ENCODE measurements at regions not wholly inside any gene's neighbourhood (a gene's known extent, or its start where the extent isn't known, plus 50 kb on each side); places are given as distances from the start of the nearest gene placed in this dataset.

- Histone ChIP-seq H3K4me1 (ENCODE audit: control insufficient read depth in 5 of 5, insufficient read depth in 5 of 5, low read length in 5 of 5) (no peaks in the 10 kb centered on the region), H3K9me3 (ENCODE audit: control insufficient read depth in 5 of 5, low read length in 5 of 5) (peaks cover 0 to 13% (median 5%) of the 10 kb centered on the region in 5 donors), H3K27me3 (ENCODE audit: control insufficient read depth in 5 of 5, insufficient read depth in 4 of 5, low read length in 5 of 5) (no peaks in the 10 kb centered on the region), H3K27ac (ENCODE audit: low read depth, low read length) (no peak overlapping the region), H3K36me3 (ENCODE audit: control insufficient read depth in 5 of 5, insufficient read depth in 5 of 5, low read length in 5 of 5) (no peaks in the 10 kb centered on the region), H3K4me3 (ENCODE audit: low read depth in 1 of 5, low read length in 5 of 5) (no peak overlapping the region), H3K9ac (ENCODE audit: low read length in 5 of 5) (no peak overlapping the region)
These were observed 152.3 kb downstream of the KCNE4 start for GRCh38 chr2:223203971-223204929.

- H3K27ac ChIP-seq (ENCODE audit: low read depth, low read length): no peak overlapping the region
- H3K4me3 ChIP-seq (ENCODE audit: low read depth in 1 of 5, low read length in 5 of 5): no peak overlapping the region
- no peaks in the 10 kb centered on the region for H3K36me3 ChIP-seq (ENCODE audit: control insufficient read depth in 5 of 5, insufficient read depth in 5 of 5, low read length in 5 of 5)
- peaks cover 8 to 20% (median 13%) of the 10 kb centered on the region in 5 donors for H3K9me3 ChIP-seq (ENCODE audit: control insufficient read depth in 5 of 5, low read length in 5 of 5)
- H3K4me1 ChIP-seq (ENCODE audit: control insufficient read depth in 5 of 5, insufficient read depth in 5 of 5, low read length in 5 of 5): no peaks in the 10 kb centered on the region
- no peaks in the 10 kb centered on the region for H3K27me3 ChIP-seq (ENCODE audit: control insufficient read depth in 5 of 5, insufficient read depth in 4 of 5, low read length in 5 of 5)
- no peak overlapping the region for H3K9ac ChIP-seq (ENCODE audit: low read length in 5 of 5)
These were observed 158.5 kb downstream of the KCNE4 start for GRCh38 chr2:223210489-223210888.

- H3K9me3 ChIP-seq (ENCODE audit: control insufficient read depth in 5 of 5, low read length in 5 of 5): peaks cover 6 to 11% (median 7%) of the 10 kb centered on the region in 5 donors
- H3K27ac ChIP-seq (ENCODE audit: low read depth, low read length): no peak overlapping the region
- no peaks in the 10 kb centered on the region for H3K27me3 ChIP-seq (ENCODE audit: control insufficient read depth in 5 of 5, insufficient read depth in 4 of 5, low read length in 5 of 5)
- no peaks in the 10 kb centered on the region for H3K36me3 ChIP-seq (ENCODE audit: control insufficient read depth in 5 of 5, insufficient read depth in 5 of 5, low read length in 5 of 5)
- H3K9ac ChIP-seq (ENCODE audit: low read length in 5 of 5): no peak overlapping the region
- H3K4me1 ChIP-seq (ENCODE audit: control insufficient read depth in 5 of 5, insufficient read depth in 5 of 5, low read length in 5 of 5): no peaks in the 10 kb centered on the region
- no peak overlapping the region for H3K4me3 ChIP-seq (ENCODE audit: low read depth in 1 of 5, low read length in 5 of 5)
These were observed 162.6 kb downstream of the KCNE4 start for GRCh38 chr2:223214394-223215253.

GRCh38 chr2:223215254-223215516, 163.2 kb downstream of the KCNE4 start:
- no peak overlapping the region for H3K9ac ChIP-seq (ENCODE audit: low read length in 5 of 5)
- H3K27me3 ChIP-seq (ENCODE audit: control insufficient read depth in 5 of 5, insufficient read depth in 4 of 5, low read length in 5 of 5): no peaks in the 10 kb centered on the region
- H3K9me3 ChIP-seq (ENCODE audit: control insufficient read depth in 5 of 5, low read length in 5 of 5): peaks cover 5 to 8% (median 7%) of the 10 kb centered on the region in 5 donors
- H3K4me1 ChIP-seq (ENCODE audit: control insufficient read depth in 5 of 5, insufficient read depth in 5 of 5, low read length in 5 of 5): peaks cover 0 to 4% (median 0%) of the 10 kb centered on the region in 5 donors
- H3K36me3 ChIP-seq (ENCODE audit: control insufficient read depth in 5 of 5, insufficient read depth in 5 of 5, low read length in 5 of 5): no peaks in the 10 kb centered on the region
- no peak overlapping the region for H3K27ac ChIP-seq (ENCODE audit: low read depth, low read length)
- no peak overlapping the region for H3K4me3 ChIP-seq (ENCODE audit: low read depth in 1 of 5, low read length in 5 of 5)

- Histone ChIP-seq H3K4me1 (ENCODE audit: control insufficient read depth in 5 of 5, insufficient read depth in 5 of 5, low read length in 5 of 5) (peaks cover 0 to 13% (median 0%) of the 10 kb centered on the region in 5 donors), H3K27ac (ENCODE audit: low read depth, low read length) (no peak overlapping the region), H3K36me3 (ENCODE audit: control insufficient read depth in 5 of 5, insufficient read depth in 5 of 5, low read length in 5 of 5) (no peaks in the 10 kb centered on the region), H3K9me3 (ENCODE audit: control insufficient read depth in 5 of 5, low read length in 5 of 5) (no peaks in the 10 kb centered on the region), H3K27me3 (ENCODE audit: control insufficient read depth in 5 of 5, insufficient read depth in 4 of 5, low read length in 5 of 5) (no peaks in the 10 kb centered on the region), H3K4me3 (ENCODE audit: low read depth in 1 of 5, low read length in 5 of 5) (no peak overlapping the region), H3K9ac (ENCODE audit: low read length in 5 of 5) (no peak overlapping the region)
These were observed 165.4 kb downstream of the KCNE4 start for GRCh38 chr2:223217373-223217772.

- no peaks in the 10 kb centered on the region for H3K36me3 ChIP-seq (ENCODE audit: control insufficient read depth in 5 of 5, insufficient read depth in 5 of 5, low read length in 5 of 5)
- H3K9ac ChIP-seq (ENCODE audit: low read length in 5 of 5): no peak overlapping the region
- H3K4me3 ChIP-seq (ENCODE audit: low read depth in 1 of 5, low read length in 5 of 5): no peak overlapping the region
- H3K27me3 ChIP-seq (ENCODE audit: control insufficient read depth in 5 of 5, insufficient read depth in 4 of 5, low read length in 5 of 5): no peaks in the 10 kb centered on the region
- no peak overlapping the region for H3K27ac ChIP-seq (ENCODE audit: low read depth, low read length)
- H3K4me1 ChIP-seq (ENCODE audit: control insufficient read depth in 5 of 5, insufficient read depth in 5 of 5, low read length in 5 of 5): peaks cover 0 to 13% (median 0%) of the 10 kb centered on the region in 5 donors
- no peaks in the 10 kb centered on the region for H3K9me3 ChIP-seq (ENCODE audit: control insufficient read depth in 5 of 5, low read length in 5 of 5)
These were observed 166.7 kb downstream of the KCNE4 start for GRCh38 chr2:223218587-223219178.

GRCh38 chr2:223219872-223220657, 168.1 kb downstream of the KCNE4 start:
- Histone ChIP-seq H3K36me3 (ENCODE audit: control insufficient read depth in 5 of 5, insufficient read depth in 5 of 5, low read length in 5 of 5) (no peaks in the 10 kb centered on the region), H3K9me3 (ENCODE audit: control insufficient read depth in 5 of 5, low read length in 5 of 5) (no peaks in the 10 kb centered on the region), H3K9ac (ENCODE audit: low read length in 5 of 5) (no peak overlapping the region), H3K27me3 (ENCODE audit: control insufficient read depth in 5 of 5, insufficient read depth in 4 of 5, low read length in 5 of 5) (no peaks in the 10 kb centered on the region), H3K4me1 (ENCODE audit: control insufficient read depth in 5 of 5, insufficient read depth in 5 of 5, low read length in 5 of 5) (peaks cover 0 to 13% (median 0%) of the 10 kb centered on the region in 5 donors), H3K27ac (ENCODE audit: low read depth, low read length) (no peak overlapping the region), H3K4me3 (ENCODE audit: low read depth in 1 of 5, low read length in 5 of 5) (no peak overlapping the region)

- no peaks in the 10 kb centered on the region for H3K27me3 ChIP-seq (ENCODE audit: control insufficient read depth in 5 of 5, insufficient read depth in 4 of 5, low read length in 5 of 5)
- H3K36me3 ChIP-seq (ENCODE audit: control insufficient read depth in 5 of 5, insufficient read depth in 5 of 5, low read length in 5 of 5): no peaks in the 10 kb centered on the region
- no peaks in the 10 kb centered on the region for H3K9me3 ChIP-seq (ENCODE audit: control insufficient read depth in 5 of 5, low read length in 5 of 5)
- H3K27ac ChIP-seq (ENCODE audit: low read depth, low read length): no peak overlapping the region
- peaks cover 0 to 13% (median 0%) of the 10 kb centered on the region in 5 donors for H3K4me1 ChIP-seq (ENCODE audit: control insufficient read depth in 5 of 5, insufficient read depth in 5 of 5, low read length in 5 of 5)
- H3K4me3 ChIP-seq (ENCODE audit: low read depth in 1 of 5, low read length in 5 of 5): no peak overlapping the region
- no peak overlapping the region for H3K9ac ChIP-seq (ENCODE audit: low read length in 5 of 5)
These were observed 168.6 kb downstream of the KCNE4 start for GRCh38 chr2:223220658-223220925.

GRCh38 chr2:223221139-223221835, 169.3 kb downstream of the KCNE4 start:
- no peak overlapping the region for H3K4me3 ChIP-seq (ENCODE audit: low read depth in 1 of 5, low read length in 5 of 5)
- H3K4me1 ChIP-seq (ENCODE audit: control insufficient read depth in 5 of 5, insufficient read depth in 5 of 5, low read length in 5 of 5): peaks cover 0 to 13% (median 0%) of the 10 kb centered on the region in 5 donors
- no peaks in the 10 kb centered on the region for H3K9me3 ChIP-seq (ENCODE audit: control insufficient read depth in 5 of 5, low read length in 5 of 5)
- no peaks in the 10 kb centered on the region for H3K36me3 ChIP-seq (ENCODE audit: control insufficient read depth in 5 of 5, insufficient read depth in 5 of 5, low read length in 5 of 5)
- no peaks in the 10 kb centered on the region for H3K27me3 ChIP-seq (ENCODE audit: control insufficient read depth in 5 of 5, insufficient read depth in 4 of 5, low read length in 5 of 5)
- H3K9ac ChIP-seq (ENCODE audit: low read length in 5 of 5): no peak overlapping the region
- H3K27ac ChIP-seq (ENCODE audit: low read depth, low read length): no peak overlapping the region

Data from subcutaneous abdominal adipose tissue (tissue), 5 donors.